ENCODE measurements at regions not wholly inside any gene's neighbourhood (a gene's known extent, or its start where the extent isn't known, plus 50 kb on each side); places are given as distances from the start of the nearest gene placed in this dataset.

DNA sequence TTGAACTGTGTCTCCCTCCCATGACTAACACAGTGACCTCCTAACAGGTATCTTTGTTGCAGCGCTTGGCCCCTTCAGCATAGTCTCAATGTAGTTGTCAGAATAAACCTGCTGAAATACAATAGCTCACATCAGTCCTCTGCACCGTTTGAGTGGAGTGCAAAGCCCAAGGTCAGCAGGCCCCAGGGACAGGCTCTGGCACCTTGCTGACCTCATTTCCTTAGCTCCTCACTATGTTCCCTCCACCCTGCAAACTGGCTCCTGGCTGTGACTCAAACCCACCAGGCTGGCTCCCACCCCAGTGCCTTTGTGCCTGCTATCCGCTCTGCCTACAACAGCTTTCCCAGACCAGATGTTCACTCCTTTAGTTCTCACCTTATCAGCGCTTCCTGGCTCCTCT, 146.7 kb downstream of the LRATD1 start:
- TF ChIP-seq MAX (IDR thresholded peaks at IDR 0.05; ENCODE audit: low read depth): no peak
- no peak for TF ChIP-seq EP300 (IDR thresholded peaks at IDR 0.05; ENCODE audit: borderline replicate concordance in 1 of 2, low read depth in 1 of 2, low read length in 1 of 2)
- no peak for TF ChIP-seq CTCF (IDR thresholded peaks at IDR 0.05)
- no peak for TF ChIP-seq NRF1 (IDR thresholded peaks at IDR 0.05; ENCODE audit: low read depth, low read length)
- TF ChIP-seq RXRA (IDR thresholded peaks at IDR 0.05; ENCODE audit: borderline replicate concordance, low read depth): no peak
- TF ChIP-seq FOXM1 (IDR thresholded peaks at IDR 0.05; ENCODE audit: low read depth): no peak
- TF ChIP-seq FOSL2 (IDR thresholded peaks at IDR 0.05; ENCODE audit: borderline replicate concordance, low read depth): no peak

Measured in SK-N-SH (cell line).